Prostate gland (tissue), 2 donors: ENCODE measurements at regions not wholly inside any gene's neighbourhood (a gene's known extent, or its start where the extent isn't known, plus 50 kb on each side); places are given as distances from the start of the nearest gene placed in this dataset.

Experiments
- CTCF ChIP-seq, 4 experiments: fragments of 200-600 bp in 2 of 4; fragments of 450-650 bp in 2 of 4; sonication (generic) in 2 of 4; IDR thresholded peaks; 1 replicate in 3 of 4; 2 replicates in 1 of 4; pipeline ENCODE4 v1.5.1; 2016 to 2019; ENCODE audit warnings: antibody characterized with exemption in 4 of 4, mild to moderate bottlenecking in 2 of 4, moderate library complexity in 2 of 4
- POLR2A ChIP-seq: fragments of 450-650 bp; IDR thresholded peaks from one replicate; pipeline ENCODE4 v1.6.1; 2016; ENCODE audit warnings: antibody characterized with exemption, mild to moderate bottlenecking
- POLR2AphosphoS5 ChIP-seq: sonication (generic); formaldehyde crosslinking; IDR thresholded peaks from one replicate; pipeline ENCODE4 v1.6.1; 2017; ENCODE audit warnings: antibody characterized with exemption

- TF ChIP-seq CTCF (IDR thresholded peaks at IDR 0.05) (no peak), POLR2AphosphoS5 (no peak), POLR2A (no peak)
Observed at GRCh38 chr2:125644257-125644656, 1011.7 kb upstream of the GYPC start.
